ENCODE measurements at regions not wholly inside any gene's neighbourhood (a gene's known extent, or its start where the extent isn't known, plus 50 kb on each side); places are given as distances from the start of the nearest gene placed in this dataset.

DNA sequence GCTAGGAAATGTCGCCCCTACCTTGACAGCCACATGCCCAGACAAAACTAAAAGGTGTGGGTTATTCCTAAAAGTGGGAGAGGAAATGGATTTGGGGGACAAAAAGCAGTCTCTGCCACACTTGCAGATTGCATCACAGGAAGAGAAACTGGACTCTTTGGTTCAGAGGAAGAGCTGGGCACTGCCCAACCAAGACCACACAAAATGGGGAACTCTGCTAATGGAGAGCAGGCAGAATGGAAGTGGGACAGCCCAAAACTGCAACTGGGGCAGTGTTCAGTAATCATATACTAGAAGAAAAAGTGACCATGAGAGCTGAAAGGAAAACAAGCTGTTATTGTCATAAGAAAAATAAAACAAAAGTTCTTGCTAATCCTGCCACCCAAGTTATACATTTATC, 138.9 kb upstream of the FRMD4B start:
- no peaks in the 10 kb centered on the region for H3K36me3 ChIP-seq
- peaks cover 0 to 3% (median 0%) of the 10 kb centered on the region in 4 donors for H3K4me1 ChIP-seq
- ATAC-seq (ENCODE audit: low FRiP score in 2 of 2) = peak in 1 of 2 donors; percentile 68
- H3K27me3 ChIP-seq = no peaks in the 10 kb centered on the region
- H3K27ac ChIP-seq = no peak overlapping the region
- no peaks in the 10 kb centered on the region for H3K9me3 ChIP-seq
- DNase-seq = no peak
- WGBS, 2 donors = 71 to 85% methylated on average over 1 of the region's 1 CpG
- TF ChIP-seq EP300 (IDR thresholded peaks at IDR 0.05) (no peak), POLR2A (IDR thresholded peaks at IDR 0.05) (no peak), POLR2AphosphoS5 (IDR thresholded peaks at IDR 0.05) (no peak)
- TF ChIP-seq, protein P1, sequence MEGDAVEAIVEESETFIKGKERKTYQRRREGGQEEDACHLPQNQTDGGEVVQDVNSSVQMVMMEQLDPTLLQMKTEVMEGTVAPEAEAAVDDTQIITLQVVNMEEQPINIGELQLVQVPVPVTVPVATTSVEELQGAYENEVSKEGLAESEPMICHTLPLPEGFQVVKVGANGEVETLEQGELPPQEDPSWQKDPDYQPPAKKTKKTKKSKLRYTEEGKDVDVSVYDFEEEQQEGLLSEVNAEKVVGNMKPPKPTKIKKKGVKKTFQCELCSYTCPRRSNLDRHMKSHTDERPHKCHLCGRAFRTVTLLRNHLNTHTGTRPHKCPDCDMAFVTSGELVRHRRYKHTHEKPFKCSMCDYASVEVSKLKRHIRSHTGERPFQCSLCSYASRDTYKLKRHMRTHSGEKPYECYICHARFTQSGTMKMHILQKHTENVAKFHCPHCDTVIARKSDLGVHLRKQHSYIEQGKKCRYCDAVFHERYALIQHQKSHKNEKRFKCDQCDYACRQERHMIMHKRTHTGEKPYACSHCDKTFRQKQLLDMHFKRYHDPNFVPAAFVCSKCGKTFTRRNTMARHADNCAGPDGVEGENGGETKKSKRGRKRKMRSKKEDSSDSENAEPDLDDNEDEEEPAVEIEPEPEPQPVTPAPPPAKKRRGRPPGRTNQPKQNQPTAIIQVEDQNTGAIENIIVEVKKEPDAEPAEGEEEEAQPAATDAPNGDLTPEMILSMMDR (IDR thresholded peaks at IDR 0.05) = no peak
- no peak overlapping the region for H3K4me3 ChIP-seq

DNA sequence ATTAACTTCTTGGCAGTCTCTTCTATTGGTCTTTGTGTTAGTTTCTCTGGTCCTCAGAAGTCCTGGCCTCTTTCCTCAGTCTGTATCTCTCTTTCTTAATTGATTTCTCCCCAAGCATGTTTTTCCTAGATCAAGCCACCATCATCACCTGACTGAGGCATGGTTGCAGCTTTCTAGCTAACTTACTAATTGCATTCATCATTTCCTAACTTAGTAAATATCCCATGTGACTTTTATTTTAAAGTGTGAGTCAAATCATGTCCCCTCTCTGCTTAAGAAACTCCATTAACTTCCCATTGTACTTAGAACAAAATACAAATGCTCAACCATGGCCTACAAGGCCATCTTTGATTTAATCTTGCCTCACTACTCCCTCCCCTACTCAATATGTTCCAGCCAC, 135.4 kb upstream of the FRMD4B start:
- ATAC-seq (ENCODE audit: low FRiP score in 2 of 2) (no peak), DNase-seq (no peak)
- TF ChIP-seq POLR2AphosphoS5 (IDR thresholded peaks at IDR 0.05) (no peak), EP300 (IDR thresholded peaks at IDR 0.05) (no peak)
- TF ChIP-seq, protein P1 (IDR thresholded peaks at IDR 0.05) = no peak

DNA sequence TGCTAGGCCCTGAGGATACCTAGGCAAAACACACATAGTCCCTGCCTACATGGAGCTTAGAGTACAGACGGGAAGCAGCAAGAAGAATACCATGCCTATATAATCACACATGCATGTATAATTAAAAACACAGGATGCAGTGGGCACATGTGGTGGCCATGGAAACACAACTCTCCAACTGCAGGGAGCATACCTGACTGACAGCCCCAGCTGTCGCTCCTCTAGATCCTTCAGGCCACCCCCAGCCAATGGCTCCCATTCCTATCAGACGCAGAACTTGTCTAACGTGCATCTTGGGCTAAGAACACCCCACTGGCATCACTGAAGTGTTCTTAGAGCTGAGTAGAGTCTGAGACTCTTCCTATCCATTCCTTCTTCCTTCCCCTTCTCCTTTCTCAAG, 125.5 kb upstream of the FRMD4B start:
- DNase-seq (no peak), ATAC-seq (ENCODE audit: low FRiP score in 2 of 2) (no peak)
- Histone ChIP-seq H3K27me3 (no peaks in the 10 kb centered on the region), H3K4me3 (no peak overlapping the region), H3K27ac (peak overlapping the region in 1 of 4 donors; percentile 9), H3K4me1 (no peaks in the 10 kb centered on the region), H3K9me3 (no peaks in the 10 kb centered on the region), H3K36me3 (no peaks in the 10 kb centered on the region)
- 93 to 97% methylated on average over 4 of the region's 4 CpGs for WGBS, 2 donors
- TF ChIP-seq POLR2A (IDR thresholded peaks at IDR 0.05) (no peak), POLR2AphosphoS5 (IDR thresholded peaks at IDR 0.05) (no peak), EP300 (IDR thresholded peaks at IDR 0.05) (no peak)
- TF ChIP-seq, protein P1 (IDR thresholded peaks at IDR 0.05) = no peak

More for the DNA sequence above, 135.4 kb upstream of the FRMD4B start:
- no peaks in the 10 kb centered on the region for H3K4me1 ChIP-seq
- H3K36me3 ChIP-seq = no peaks in the 10 kb centered on the region
- H3K4me3 ChIP-seq = no peak overlapping the region
- no peaks in the 10 kb centered on the region for H3K9me3 ChIP-seq
- no peaks in the 10 kb centered on the region for H3K27me3 ChIP-seq
- H3K27ac ChIP-seq = no peak overlapping the region

DNA sequence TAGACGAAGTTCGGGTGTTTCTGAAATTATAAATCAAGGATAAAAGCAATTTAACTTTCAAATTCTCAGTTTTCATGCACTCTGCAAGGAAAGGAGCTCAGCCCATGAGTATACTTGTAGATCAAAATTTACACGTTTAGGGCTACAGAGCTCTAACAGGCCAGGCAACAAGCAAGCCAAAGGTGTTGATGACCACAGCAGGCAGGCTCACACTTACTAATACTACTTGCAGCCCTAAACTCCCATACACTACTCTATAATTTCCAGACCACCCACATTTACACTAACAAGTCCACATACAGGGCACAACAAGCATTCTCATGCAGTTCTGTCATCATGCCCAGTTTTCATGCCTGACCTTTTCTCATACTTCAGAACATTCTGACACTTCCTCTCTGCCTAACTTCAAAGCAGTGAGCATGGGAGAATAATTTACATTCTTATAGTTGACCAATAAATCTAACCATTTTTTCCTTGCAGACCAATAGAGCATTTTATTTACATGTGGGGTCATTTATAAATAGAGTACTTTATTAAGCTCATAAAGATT, 124.7 kb upstream of the FRMD4B start:
- 38 to 60% methylated on average over 3 of the region's 3 CpGs for WGBS, 2 donors
- Histone ChIP-seq H3K27ac (no peak overlapping the region), H3K4me3 (no peak overlapping the region), H3K9me3 (no peaks in the 10 kb centered on the region), H3K4me1 (no peaks in the 10 kb centered on the region), H3K27me3 (no peaks in the 10 kb centered on the region), H3K36me3 (no peaks in the 10 kb centered on the region)
- TF ChIP-seq, protein P1 (IDR thresholded peaks at IDR 0.05) = no peak
- TF ChIP-seq EP300 (IDR thresholded peaks at IDR 0.05) = no peak
- no peak for TF ChIP-seq POLR2AphosphoS5 (IDR thresholded peaks at IDR 0.05)
- TF ChIP-seq POLR2A (IDR thresholded peaks at IDR 0.05) = no peak
- DNase-seq = no peak
- no peak for ATAC-seq (ENCODE audit: low FRiP score in 2 of 2)

DNA sequence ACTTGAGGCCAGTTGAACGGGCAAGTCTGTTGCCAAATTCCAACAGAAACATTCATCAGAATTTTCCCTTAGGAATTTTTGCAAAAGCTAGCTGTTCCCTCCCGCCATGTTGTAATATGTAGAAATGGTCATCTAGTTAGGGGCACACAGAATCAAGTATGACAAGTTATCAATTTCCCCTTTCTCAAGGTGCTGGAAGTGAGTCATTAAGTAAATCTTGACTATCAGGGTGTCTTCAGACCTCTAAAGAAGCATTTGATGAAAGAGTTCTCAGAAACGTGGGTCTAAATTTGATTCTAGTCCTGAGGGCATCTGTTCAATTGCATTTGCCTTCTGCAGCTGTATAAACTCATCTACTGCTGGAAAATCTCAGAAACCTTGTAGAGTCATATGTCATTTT, 123.4 kb upstream of the FRMD4B start:
- Histone ChIP-seq H3K36me3 (no peaks in the 10 kb centered on the region), H3K27me3 (no peaks in the 10 kb centered on the region), H3K4me1 (peaks cover 0 to 2% (median 0%) of the 10 kb centered on the region in 4 donors), H3K27ac (no peak overlapping the region), H3K9me3 (no peaks in the 10 kb centered on the region), H3K4me3 (no peak overlapping the region)
- WGBS, 2 donors = 71 to 82% methylated on average over 3 of the region's 3 CpGs
- ATAC-seq (ENCODE audit: low FRiP score in 2 of 2) (no peak), DNase-seq (no peak)
- TF ChIP-seq, protein P1 (IDR thresholded peaks at IDR 0.05) = no peak
- no peak for TF ChIP-seq POLR2AphosphoS5 (IDR thresholded peaks at IDR 0.05)
- TF ChIP-seq EP300 (IDR thresholded peaks at IDR 0.05) = no peak
- TF ChIP-seq POLR2A (IDR thresholded peaks at IDR 0.05) = no peak
